Right lobe of liver (tissue), 4 donors: ENCODE measurements at regions not wholly inside any gene's neighbourhood (a gene's known extent, or its start where the extent isn't known, plus 50 kb on each side); places are given as distances from the start of the nearest gene placed in this dataset.

Source experiments
- CTCF ChIP-seq, 4 donors: fragments of 200-600 bp in 3 of 4; fragments of 450-650 bp in 1 of 4; IDR thresholded peaks; one replicate each; pipeline versions ENCODE4 v1.5.1 to v1.8.0; 2016 to 2022; ENCODE audit warnings: antibody characterized with exemption in 4 of 4, mild to moderate bottlenecking in 2 of 4
- POLR2A ChIP-seq: fragments of 450-650 bp; IDR thresholded peaks from one replicate; pipeline ENCODE4 v1.6.1; 2017; ENCODE audit warnings: antibody characterized with exemption, mild to moderate bottlenecking
- donor health status: DM: no; HTN: no; CAD: no.
- donor health status: DM: no; HTN: no; CAD: no.
- donor health status: DM: no; HTN: yes; CAD: no.

- TF ChIP-seq CTCF (IDR thresholded peaks at IDR 0.05) (no peak), POLR2A (no peak)
Observed at GRCh38 chr14:76289276-76289675, 86.7 kb upstream of the ESRRB start.
